SW 1271 (cell line): ENCODE measurements at regions not wholly inside any gene's neighbourhood (a gene's known extent, or its start where the extent isn't known, plus 50 kb on each side); places are given as distances from the start of the nearest gene placed in this dataset.

Experiments
- DNase-seq, 2 experiments: peaks; one replicate each; lab custom pipeline; 2025; lab: John Stamatoyannopoulos, UW

DNA sequence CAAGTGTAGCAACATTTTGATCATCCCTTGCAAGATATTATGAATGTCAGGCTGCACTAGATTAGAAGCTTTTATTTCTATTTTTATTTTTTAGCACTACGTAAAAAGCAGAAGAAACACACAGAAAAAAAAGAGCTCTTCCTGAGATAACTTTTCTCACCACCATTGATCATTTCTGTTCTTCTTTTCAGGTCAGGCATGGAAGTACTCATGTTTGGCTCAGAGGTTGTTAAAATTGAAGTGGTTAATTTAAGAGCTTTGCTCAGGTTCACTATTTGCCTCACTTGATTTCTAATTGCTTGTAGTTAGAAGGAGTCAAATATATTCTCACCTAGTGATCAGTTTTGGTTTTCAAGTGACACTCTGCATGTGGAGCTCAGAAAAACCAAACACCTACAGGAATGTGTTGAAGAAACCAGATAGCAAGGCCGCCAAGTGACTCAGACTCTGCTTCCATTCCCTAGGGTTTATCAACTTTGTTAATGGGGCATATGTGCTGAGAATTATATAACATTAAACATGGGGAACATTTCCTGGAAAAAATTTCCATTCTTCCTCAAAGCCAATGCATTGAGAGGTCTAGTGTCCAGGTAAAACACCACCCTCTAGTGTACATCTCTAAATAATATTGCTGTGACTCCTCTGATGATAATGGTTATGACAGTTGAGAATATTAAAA lies 679.8 kb downstream of the CETN3 start:
- peak in 1 of 2 experiments; percentile 13 for DNase-seq

DNA sequence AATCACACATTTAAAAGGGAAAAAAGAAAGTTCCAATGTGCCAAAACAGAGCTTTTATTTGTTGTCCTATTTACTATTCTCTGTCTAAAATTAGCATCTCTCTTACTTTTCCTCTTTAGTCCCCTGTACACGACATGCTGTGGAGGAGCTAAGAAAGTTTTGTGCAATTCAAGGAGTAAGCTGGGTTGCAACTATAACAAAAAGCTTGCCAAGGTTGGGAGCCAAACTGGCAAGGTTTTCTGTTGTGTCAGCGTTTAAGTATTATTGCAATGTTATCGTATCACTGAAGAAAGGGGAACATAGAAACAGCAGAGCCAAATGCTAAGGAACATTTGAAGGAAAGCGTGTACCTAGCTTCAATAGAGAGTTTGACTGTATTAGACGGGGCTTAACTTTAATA lies 680.8 kb downstream of the CETN3 start:
- DNase-seq, result no peak

DNA sequence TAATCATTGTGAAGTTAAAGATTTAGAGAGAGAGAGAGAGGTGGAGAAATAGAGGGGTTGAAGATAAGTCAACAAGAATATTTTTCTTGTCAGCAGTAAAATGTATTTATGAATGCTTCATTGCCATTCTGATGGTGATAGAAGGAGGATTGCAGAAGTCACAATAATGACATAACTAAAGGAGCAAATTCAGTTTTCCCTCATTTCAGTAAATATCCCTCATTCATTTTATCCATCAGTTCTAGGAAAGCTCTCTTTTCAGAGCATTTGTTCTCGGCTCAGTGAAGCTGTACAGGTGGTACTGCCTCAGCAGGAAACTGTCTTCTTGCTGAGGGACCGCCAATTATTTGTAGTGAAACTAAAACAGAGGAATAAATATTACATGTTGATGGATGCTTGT lies 681.4 kb downstream of the CETN3 start:
- no peak for DNase-seq

- no peak for DNase-seq
Observed at GRCh38 chr5:89724379-89725095, 685.0 kb downstream of the CETN3 start.

GRCh38 chr5:89723907-89724306 lies 685.6 kb downstream of the CETN3 start:
- no peak for DNase-seq

DNA sequence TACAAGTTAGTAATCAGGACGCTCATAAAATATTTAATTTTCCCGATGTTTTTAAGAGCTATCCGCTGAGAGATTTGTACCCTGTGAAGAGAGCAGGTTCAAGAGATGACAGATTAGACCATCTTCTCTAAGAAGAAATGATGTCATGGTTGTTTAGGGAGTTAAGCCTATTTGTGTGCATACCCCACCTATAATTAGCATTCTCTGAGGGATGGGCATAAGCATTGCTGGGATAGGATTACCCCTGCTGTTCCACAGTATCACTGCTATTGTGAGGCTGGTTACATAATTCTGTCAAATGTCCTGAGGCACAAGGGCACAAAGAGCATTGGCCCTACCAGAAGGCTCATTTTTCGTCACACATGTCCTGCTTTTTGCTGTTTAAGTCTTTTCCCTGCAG lies 687.0 kb downstream of the CETN3 start:
- DNase-seq, result no peak

- DNase-seq, result no peak
Observed at GRCh38 chr5:89721931-89722330, 687.6 kb downstream of the CETN3 start.

DNA sequence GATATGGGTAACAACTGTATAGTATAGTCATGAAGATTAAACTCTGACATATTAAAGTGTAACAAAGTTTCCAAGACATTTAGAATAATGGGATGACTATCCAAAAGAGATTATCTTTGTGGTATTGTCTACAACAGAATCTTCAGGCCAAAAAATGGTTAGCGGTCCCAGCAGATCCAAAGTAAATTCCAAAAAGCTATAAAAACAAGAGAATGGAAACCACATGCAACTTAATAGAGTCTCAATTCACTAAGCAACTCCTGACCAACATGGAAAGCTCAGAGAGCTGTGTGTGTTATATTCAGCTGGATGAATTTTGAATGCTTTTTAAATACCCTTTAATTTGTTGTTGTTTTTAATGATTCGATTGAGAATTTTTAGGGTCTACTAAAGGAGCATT lies 688.2 kb downstream of the CETN3 start:
- no peak for DNase-seq

DNA sequence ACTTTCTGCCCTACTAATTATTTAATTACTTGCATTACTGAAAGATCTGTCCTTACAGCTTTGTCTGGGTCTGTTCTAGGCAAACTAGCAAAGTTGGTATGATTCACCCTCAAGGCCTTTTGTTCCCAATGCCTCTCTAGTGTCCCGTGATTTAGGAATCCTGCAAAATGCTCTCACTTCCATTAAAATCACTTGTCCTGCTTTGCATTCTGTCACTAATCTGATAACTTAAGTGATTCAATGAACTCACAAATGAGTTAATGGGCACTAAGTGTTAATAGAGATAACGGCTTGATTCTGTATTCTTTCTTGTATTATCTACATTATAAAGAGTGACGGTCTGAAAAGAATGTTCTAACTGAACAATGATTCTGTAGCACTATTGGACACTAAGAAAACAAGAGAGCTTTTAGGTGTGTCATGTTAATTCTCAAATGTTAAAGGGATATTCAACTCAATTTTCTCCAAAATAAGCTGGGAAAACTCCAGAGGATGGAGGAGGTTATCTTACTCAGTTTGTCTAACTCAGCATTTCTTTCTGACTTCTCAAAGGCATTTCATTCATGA lies 697.3 kb downstream of the CETN3 start:
- no peak for DNase-seq

- DNase-seq, result no peak
Observed at GRCh38 chr5:89711526-89711925, 698.0 kb downstream of the CETN3 start.

GRCh38 chr5:89710006-89710405 lies 699.5 kb downstream of the CETN3 start:
- no peak for DNase-seq

DNA sequence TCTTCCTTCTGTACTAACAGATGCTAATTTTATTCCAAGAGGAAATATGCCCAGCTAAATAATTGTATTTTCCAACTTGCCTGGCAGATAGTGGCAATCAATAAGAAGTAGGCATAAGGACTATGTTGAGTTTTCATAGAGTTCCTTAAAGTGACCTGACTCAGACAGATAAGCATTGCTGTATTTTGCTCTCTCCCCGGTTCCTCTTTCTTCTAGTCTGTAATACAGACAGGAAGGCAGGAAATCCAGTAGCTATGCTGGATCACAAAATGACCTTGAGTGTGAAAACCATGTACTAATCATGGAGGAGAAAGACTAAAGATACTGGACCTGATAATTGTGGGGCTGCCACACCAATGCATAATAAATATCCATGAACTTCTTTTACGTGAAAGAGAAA lies 701.7 kb downstream of the CETN3 start:
- DNase-seq, result no peak

DNA sequence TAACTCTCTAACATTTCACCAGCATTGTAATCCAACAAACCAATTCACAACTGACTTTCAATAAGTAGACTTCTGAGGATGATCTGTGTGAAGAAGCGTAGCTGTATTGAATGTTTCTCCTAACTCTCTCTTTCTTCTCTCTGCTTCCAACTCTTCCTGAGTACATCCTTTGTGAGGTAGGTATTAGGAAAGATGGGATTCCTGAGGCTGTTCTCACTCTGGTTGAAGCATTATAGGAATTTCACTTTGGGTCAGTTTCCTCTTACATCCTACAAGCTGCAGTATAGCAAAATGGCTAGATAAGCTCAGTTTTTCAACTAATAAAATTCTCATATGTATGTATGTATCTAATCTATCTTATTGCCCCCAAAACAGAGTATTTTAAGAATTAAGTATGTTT lies 702.8 kb downstream of the CETN3 start:
- DNase-seq, result no peak

GRCh38 chr5:89703817-89704216 lies 705.7 kb downstream of the CETN3 start:
- no peak for DNase-seq

DNA sequence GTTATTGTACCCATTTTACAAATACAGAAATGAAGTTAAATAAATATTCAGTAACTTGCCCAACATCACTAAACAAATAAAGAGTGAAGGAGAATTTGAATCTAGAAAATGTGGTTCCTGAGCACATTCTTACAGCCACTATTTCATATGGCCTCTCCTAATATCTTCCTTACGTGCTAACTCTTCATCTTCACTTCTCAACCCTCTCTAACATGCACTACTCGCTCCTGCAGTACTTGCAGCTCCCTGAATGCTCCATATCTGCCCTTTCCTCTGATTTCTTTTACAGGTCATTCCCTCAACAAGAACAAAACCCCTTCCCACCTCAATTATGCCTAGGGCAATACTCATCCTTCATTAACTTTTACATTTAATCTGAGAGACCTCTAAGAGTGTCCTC lies 711.5 kb downstream of the CETN3 start:
- no peak for DNase-seq

DNA sequence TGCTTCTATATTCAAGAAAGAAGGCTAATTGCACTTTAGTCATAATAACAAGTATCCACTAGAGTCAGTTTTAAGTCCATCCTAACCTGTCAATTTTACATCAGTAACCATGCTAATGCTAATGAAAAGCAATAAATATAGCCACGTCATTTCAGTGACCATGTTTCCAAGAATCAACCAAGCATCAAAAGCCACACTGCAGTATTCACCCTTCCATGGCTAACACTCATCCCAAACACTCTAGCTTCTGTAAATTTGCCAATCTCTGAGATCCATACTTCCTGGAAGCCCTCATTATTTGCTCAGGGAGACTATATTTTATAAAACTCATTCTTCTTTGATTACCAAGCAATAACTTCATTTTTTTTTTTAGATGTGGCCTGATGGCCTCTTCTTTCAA lies 712.0 kb downstream of the CETN3 start:
- DNase-seq, result no peak

DNA sequence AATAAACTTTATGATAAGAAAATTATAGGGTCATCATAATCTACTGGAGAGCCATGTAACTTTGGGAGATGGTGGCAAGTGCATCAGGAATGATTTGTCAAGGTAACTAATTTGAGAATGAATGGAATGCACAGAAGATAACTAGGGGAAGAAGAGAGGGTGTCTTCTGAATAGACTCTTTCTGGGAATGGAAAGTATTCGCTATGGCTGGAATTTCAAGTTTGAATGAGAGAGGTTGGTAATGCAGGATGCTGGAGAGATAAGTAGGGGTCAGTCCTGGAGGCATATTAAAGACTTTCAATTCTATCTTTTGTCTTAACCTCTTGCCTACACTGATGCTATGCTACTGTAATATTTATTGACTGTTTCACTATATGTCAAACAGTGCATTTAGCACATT lies 714.2 kb downstream of the CETN3 start:
- DNase-seq, result no peak

GRCh38 chr5:89694026-89694550 lies 715.5 kb downstream of the CETN3 start:
- DNase-seq, result no peak

DNA sequence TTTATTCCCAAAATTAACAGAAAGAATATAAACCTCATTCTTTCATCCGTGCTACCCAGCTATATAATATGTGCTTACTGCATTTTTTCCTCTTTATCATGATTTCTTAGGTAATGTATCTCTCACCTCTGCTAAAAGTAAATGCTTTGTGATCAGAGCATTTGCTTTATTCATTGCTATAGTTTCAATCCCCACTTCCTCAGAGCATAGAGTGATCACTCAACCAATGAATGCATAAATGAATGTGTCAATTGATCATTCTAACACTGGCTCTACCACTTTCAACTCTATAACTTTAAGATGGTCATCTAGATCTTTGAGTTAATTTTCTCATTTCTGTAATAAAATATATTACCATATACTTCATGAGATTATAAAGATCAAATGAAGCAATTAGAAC lies 719.2 kb downstream of the CETN3 start:
- DNase-seq, result no peak

GRCh38 chr5:89686081-89686765 lies 723.3 kb downstream of the CETN3 start:
- DNase-seq, result no peak

DNA sequence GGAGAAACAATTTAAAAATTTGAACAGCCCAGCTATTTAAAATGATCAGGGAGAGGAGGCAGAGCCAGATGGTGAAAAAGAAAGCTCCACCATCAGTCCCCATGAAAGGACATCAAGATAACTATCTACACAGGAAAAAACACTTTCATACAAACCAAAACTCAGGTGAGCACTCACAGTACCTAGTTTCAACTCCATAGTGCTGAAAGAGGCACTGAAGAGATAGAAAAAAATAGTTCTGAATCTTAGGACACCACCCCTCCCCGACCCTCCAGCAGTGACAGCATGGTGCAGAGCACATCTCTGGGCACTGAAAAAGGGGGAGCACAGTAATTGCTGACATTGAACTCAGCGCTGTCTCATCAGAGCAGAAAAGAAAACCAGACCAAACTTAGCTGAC lies 732.9 kb downstream of the CETN3 start:
- DNase-seq, result no peak

GRCh38 chr5:89673019-89673418 lies 736.5 kb downstream of the CETN3 start:
- DNase-seq, result no peak

- DNase-seq, result no peak
Observed at GRCh38 chr5:89668821-89669220, 740.7 kb downstream of the CETN3 start.
